ENCODE measurements at regions not wholly inside any gene's neighbourhood (a gene's known extent, or its start where the extent isn't known, plus 50 kb on each side); places are given as distances from the start of the nearest gene placed in this dataset.

DNA sequence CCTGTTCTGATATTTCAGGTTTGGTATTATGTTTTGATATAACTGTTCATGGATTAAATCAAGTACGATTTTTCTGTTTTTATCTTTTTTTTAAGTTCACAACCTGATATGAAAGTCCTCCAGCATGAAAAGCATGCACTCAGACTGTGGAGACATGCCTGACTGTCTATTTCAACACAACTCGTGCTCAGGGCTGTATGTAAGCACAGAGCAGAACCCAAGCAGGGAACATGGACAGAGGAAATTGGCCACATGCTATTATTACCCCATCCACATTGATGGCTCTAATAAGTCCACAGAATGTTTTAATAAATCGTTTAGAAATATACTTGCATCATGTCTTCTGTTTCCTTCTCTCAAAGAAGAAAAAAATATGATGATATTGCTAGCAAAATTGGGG is 730.4 kb downstream of the C6orf118 start:
- no peak overlapping the region for H3K27ac ChIP-seq (ENCODE audit: low read length)
- H3K9ac ChIP-seq (ENCODE audit: low read length in 2 of 2), result no peak overlapping the region
- peaks cover 0 to 4% of the 10 kb centered on the region in 2 donors for H3K9me3 ChIP-seq (ENCODE audit: control insufficient read depth in 2 of 2, low read length in 2 of 2)
- no peaks in the 10 kb centered on the region for H3K27me3 ChIP-seq (ENCODE audit: control insufficient read depth in 1 of 2, insufficient read depth in 2 of 2, low read length in 2 of 2)
- no peaks in the 10 kb centered on the region for H3K36me3 ChIP-seq (ENCODE audit: control insufficient read depth in 2 of 2, insufficient read depth in 2 of 2, low read length in 2 of 2)
- no peak overlapping the region for H3K4me3 ChIP-seq (ENCODE audit: low read length in 2 of 2)
- H3K4me1 ChIP-seq (ENCODE audit: control insufficient read depth, insufficient read depth, low read length), result no peaks in the 10 kb centered on the region

DNA sequence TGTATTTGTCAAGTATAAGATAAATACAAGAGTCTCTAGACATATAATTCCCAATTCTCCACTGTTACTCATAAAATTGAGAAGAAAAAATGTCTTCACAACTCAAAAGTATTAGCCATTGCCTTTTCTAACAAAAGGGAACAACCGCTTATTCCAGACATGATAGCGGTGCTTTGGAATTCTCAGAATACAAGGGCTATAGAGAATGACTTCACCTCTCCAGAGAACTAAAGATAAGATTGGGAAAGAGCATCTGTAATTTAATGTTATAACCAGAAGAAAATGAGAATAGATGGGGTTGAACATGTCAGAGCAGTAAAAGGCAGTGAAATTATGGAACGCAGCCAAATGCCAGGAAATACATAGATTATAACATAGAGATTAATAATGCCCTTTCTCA is 730.8 kb downstream of the C6orf118 start:
- peaks cover 0 to 4% of the 10 kb centered on the region in 2 donors for H3K9me3 ChIP-seq (ENCODE audit: control insufficient read depth in 2 of 2, low read length in 2 of 2)
- H3K4me3 ChIP-seq (ENCODE audit: low read length in 2 of 2), result no peak overlapping the region
- H3K9ac ChIP-seq (ENCODE audit: low read length in 2 of 2), result no peak overlapping the region
- H3K27ac ChIP-seq (ENCODE audit: low read length), result no peak overlapping the region
- no peaks in the 10 kb centered on the region for H3K27me3 ChIP-seq (ENCODE audit: control insufficient read depth in 1 of 2, insufficient read depth in 2 of 2, low read length in 2 of 2)
- H3K36me3 ChIP-seq (ENCODE audit: control insufficient read depth in 2 of 2, insufficient read depth in 2 of 2, low read length in 2 of 2), result no peaks in the 10 kb centered on the region
- H3K4me1 ChIP-seq (ENCODE audit: control insufficient read depth, insufficient read depth, low read length), result no peaks in the 10 kb centered on the region

DNA sequence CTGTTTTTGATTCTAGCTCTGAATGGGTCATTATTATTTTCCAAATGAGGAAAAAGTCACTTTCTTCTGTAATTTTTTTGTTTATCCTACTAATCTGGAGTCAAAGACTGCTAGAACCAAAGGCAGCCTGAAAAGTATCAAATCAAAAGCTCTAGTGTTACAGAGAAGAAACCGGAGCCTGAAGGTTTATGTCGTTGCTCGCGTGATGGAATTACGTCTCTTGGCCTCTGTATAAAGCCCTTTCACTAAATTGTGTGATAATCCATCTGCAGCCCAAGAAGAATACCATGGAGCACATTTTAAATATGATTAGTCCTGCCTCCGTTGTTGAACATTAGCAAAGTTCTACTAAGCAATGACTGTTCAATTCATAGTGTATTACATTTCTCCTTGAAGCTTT is 738.6 kb downstream of the C6orf118 start:
- H3K27me3 ChIP-seq (ENCODE audit: control insufficient read depth in 1 of 2, insufficient read depth in 2 of 2, low read length in 2 of 2), result no peaks in the 10 kb centered on the region
- no peak overlapping the region for H3K9ac ChIP-seq (ENCODE audit: low read length in 2 of 2)
- no peaks in the 10 kb centered on the region for H3K9me3 ChIP-seq (ENCODE audit: control insufficient read depth in 2 of 2, low read length in 2 of 2)
- H3K27ac ChIP-seq (ENCODE audit: low read length), result no peak overlapping the region
- no peaks in the 10 kb centered on the region for H3K36me3 ChIP-seq (ENCODE audit: control insufficient read depth in 2 of 2, insufficient read depth in 2 of 2, low read length in 2 of 2)
- no peaks in the 10 kb centered on the region for H3K4me1 ChIP-seq (ENCODE audit: control insufficient read depth, insufficient read depth, low read length)
- H3K4me3 ChIP-seq (ENCODE audit: low read length in 2 of 2), result no peak overlapping the region

DNA sequence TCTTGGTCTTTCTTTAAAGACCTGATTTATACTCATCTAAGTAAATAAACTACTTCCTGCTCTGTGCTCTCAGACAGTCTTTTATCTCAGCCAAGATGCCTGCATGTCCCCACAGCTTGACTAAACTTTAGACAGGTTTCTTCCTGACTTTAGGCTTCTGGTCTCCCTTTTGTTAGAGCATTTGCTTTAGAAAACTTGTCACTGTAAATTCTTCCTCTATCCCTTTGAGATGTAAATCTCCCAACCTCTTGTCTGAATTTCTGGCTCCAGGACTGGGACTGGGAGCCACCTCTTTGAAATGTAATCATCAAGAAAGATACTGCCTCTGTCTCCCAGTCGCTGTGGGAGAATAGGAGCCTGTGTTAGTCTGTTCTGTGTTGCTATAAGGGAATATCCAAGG is 739.9 kb downstream of the C6orf118 start:
- Histone ChIP-seq H3K27me3 (ENCODE audit: control insufficient read depth in 1 of 2, insufficient read depth in 2 of 2, low read length in 2 of 2) (no peaks in the 10 kb centered on the region), H3K27ac (ENCODE audit: low read length) (no peak overlapping the region), H3K36me3 (ENCODE audit: control insufficient read depth in 2 of 2, insufficient read depth in 2 of 2, low read length in 2 of 2) (no peaks in the 10 kb centered on the region), H3K9me3 (ENCODE audit: control insufficient read depth in 2 of 2, low read length in 2 of 2) (no peaks in the 10 kb centered on the region), H3K4me3 (ENCODE audit: low read length in 2 of 2) (no peak overlapping the region), H3K9ac (ENCODE audit: low read length in 2 of 2) (no peak overlapping the region), H3K4me1 (ENCODE audit: control insufficient read depth, insufficient read depth, low read length) (no peaks in the 10 kb centered on the region)

DNA sequence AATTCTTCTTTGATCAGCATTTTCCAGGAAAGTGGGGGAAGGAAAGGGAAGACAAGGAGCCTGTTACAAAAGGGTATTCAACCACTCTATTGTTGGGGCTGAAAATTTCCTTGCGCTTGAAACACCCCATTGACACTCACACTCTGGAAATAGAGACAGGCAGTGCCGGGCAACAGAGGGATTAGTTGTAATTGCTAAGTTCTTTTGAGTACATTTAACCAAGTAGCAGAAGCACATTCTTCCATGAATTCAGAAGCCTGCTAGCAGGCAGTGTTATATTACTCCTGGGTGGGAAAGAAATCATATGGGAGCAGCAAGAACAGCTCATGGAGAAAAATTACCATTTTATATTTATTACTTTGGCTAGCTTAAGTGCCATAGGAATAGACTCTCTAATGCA is 745.5 kb downstream of the C6orf118 start:
- no peaks in the 10 kb centered on the region for H3K4me1 ChIP-seq (ENCODE audit: control insufficient read depth, insufficient read depth, low read length)
- no peaks in the 10 kb centered on the region for H3K27me3 ChIP-seq (ENCODE audit: control insufficient read depth in 1 of 2, insufficient read depth in 2 of 2, low read length in 2 of 2)
- H3K9ac ChIP-seq (ENCODE audit: low read length in 2 of 2), result no peak overlapping the region
- no peak overlapping the region for H3K27ac ChIP-seq (ENCODE audit: low read length)
- no peaks in the 10 kb centered on the region for H3K9me3 ChIP-seq (ENCODE audit: control insufficient read depth in 2 of 2, low read length in 2 of 2)
- no peaks in the 10 kb centered on the region for H3K36me3 ChIP-seq (ENCODE audit: control insufficient read depth in 2 of 2, insufficient read depth in 2 of 2, low read length in 2 of 2)
- no peak overlapping the region for H3K4me3 ChIP-seq (ENCODE audit: low read length in 2 of 2)

DNA sequence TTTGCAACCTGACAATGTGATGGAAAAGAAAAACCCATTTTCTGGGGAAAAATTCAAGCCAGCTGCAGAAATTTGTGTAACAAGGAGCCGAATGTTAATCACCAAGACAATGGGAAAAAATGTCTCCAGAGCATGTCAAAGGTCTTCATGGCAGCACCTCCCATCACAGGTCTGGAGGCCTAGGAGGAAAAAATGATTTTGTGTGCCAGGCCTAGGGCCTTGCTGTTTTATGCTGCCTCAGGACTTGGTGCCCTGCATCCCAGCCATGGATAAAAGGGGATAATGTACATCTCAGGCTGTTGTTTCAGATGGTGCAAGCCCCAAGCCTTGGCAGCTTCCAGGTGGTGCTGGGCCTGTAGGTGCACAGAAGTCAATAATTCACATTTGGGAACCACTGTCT is 747.7 kb downstream of the C6orf118 start:
- Histone ChIP-seq H3K4me1 (ENCODE audit: control insufficient read depth, insufficient read depth, low read length) (no peaks in the 10 kb centered on the region), H3K27ac (ENCODE audit: low read length) (no peak overlapping the region), H3K36me3 (ENCODE audit: control insufficient read depth in 2 of 2, insufficient read depth in 2 of 2, low read length in 2 of 2) (no peaks in the 10 kb centered on the region), H3K27me3 (ENCODE audit: control insufficient read depth in 1 of 2, insufficient read depth in 2 of 2, low read length in 2 of 2) (no peaks in the 10 kb centered on the region), H3K9ac (ENCODE audit: low read length in 2 of 2) (no peak overlapping the region), H3K9me3 (ENCODE audit: control insufficient read depth in 2 of 2, low read length in 2 of 2) (no peaks in the 10 kb centered on the region), H3K4me3 (ENCODE audit: low read length in 2 of 2) (no peak overlapping the region)

DNA sequence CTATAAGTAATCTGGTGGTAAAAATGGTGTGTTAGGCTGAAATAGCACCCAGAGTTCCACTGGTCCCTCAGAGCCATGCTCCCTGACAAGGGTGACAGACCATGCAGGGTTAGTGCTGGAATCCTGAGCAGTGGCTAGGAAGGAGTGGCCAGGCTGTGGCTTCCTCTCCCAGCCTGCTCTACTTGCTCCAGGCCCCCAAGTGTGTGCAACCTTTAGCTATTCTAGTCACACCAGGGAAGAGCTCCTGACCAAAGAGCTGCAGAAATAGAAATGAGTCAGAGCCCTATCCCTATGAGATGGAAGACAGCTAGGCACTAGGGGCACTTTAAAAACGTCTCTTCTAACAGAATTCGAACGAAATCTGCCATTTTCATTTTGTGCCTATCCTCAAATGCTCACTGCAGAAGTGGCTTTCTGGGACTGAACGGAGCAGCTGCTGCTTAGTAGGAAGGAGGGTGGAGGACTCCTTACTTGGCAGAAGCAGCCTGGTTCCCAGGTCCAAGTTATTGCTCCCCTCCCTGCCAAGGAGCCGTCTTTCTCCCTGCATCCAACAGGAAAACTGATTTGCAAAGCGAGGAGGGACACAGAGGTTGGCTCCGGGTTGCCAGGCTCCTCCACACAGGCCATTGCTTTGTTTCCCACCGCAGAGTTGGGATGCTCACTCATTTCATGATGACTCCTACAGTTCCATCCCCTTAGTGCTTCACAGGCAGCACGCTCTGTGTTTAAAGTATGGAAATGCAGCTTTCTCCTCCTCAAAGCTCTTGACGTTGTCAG is 754.5 kb downstream of the C6orf118 start:
- Histone ChIP-seq H3K27me3 (ENCODE audit: control insufficient read depth in 1 of 2, insufficient read depth in 2 of 2, low read length in 2 of 2) (no peaks in the 10 kb centered on the region), H3K4me1 (ENCODE audit: control insufficient read depth, insufficient read depth, low read length) (no peaks in the 10 kb centered on the region), H3K27ac (ENCODE audit: low read length) (no peak overlapping the region), H3K4me3 (ENCODE audit: low read length in 2 of 2) (no peak overlapping the region), H3K9ac (ENCODE audit: low read length in 2 of 2) (no peak overlapping the region), H3K36me3 (ENCODE audit: control insufficient read depth in 2 of 2, insufficient read depth in 2 of 2, low read length in 2 of 2) (no peaks in the 10 kb centered on the region), H3K9me3 (ENCODE audit: control insufficient read depth in 2 of 2, low read length in 2 of 2) (no peaks in the 10 kb centered on the region)

DNA sequence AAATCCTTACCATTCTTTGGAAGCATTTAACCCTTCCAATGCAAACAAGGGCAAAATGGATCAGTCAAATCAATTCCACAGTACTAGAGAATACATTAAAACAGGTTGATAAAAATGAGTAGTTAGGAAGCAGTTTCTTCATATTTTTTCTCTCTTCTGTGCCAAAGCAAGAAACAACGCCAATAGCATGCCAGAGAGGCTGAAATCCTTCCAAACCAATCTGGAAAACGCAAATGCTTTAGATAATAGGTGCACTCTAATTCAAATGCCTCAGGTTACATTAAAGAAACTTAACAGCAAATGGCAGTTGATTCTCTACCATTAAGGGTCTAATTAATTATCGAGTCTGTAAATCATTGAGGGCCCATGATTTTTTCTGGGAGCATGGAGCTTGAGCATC is 755.2 kb downstream of the C6orf118 start:
- no peak overlapping the region for H3K4me3 ChIP-seq (ENCODE audit: low read length in 2 of 2)
- H3K4me1 ChIP-seq (ENCODE audit: control insufficient read depth, insufficient read depth, low read length), result no peaks in the 10 kb centered on the region
- H3K9ac ChIP-seq (ENCODE audit: low read length in 2 of 2), result no peak overlapping the region
- no peaks in the 10 kb centered on the region for H3K27me3 ChIP-seq (ENCODE audit: control insufficient read depth in 1 of 2, insufficient read depth in 2 of 2, low read length in 2 of 2)
- H3K27ac ChIP-seq (ENCODE audit: low read length), result no peak overlapping the region
- no peaks in the 10 kb centered on the region for H3K9me3 ChIP-seq (ENCODE audit: control insufficient read depth in 2 of 2, low read length in 2 of 2)
- H3K36me3 ChIP-seq (ENCODE audit: control insufficient read depth in 2 of 2, insufficient read depth in 2 of 2, low read length in 2 of 2), result no peaks in the 10 kb centered on the region

DNA sequence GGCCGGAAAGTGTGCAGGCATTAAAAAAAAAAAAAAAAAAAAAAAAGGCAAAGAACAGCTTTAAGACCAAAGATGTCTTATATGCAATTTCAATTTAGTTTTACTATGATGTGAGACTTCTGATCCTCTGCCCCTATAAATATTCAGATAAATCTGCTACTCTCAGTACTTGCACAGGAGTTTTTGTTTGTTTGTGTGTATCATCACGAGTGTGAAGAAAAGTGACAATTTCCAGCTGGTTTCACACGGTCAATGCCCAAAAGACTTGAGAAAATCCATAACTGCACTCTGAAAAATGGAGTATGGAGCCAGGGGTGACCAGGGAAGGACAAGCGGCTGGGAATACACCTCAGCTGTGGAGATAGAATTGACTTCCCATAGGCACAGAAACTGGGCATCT is 757.7 kb downstream of the C6orf118 start:
- Histone ChIP-seq H3K4me3 (ENCODE audit: low read length in 2 of 2) (no peak overlapping the region), H3K4me1 (ENCODE audit: control insufficient read depth, insufficient read depth, low read length) (no peaks in the 10 kb centered on the region), H3K27ac (ENCODE audit: low read length) (no peak overlapping the region), H3K27me3 (ENCODE audit: control insufficient read depth in 1 of 2, insufficient read depth in 2 of 2, low read length in 2 of 2) (no peaks in the 10 kb centered on the region), H3K9me3 (ENCODE audit: control insufficient read depth in 2 of 2, low read length in 2 of 2) (no peaks in the 10 kb centered on the region), H3K9ac (ENCODE audit: low read length in 2 of 2) (no peak overlapping the region), H3K36me3 (ENCODE audit: control insufficient read depth in 2 of 2, insufficient read depth in 2 of 2, low read length in 2 of 2) (no peaks in the 10 kb centered on the region)

DNA sequence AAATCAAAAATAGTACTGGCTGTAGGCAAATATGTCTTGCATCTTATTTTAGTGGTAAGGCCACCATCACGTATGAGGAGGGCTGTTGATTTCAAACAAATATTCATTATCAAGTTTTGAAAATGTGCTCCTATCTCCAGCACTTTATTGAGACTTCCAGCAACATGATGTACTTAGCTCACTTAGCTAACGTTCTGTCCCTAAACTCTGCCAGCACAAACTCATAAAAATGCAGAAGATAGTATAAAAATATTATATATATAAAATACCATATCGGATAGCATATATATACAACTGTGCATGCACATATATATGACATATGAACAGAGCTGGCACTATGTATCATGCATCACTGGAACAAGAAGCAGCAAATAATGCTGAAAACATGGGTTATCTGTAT is 762.3 kb downstream of the C6orf118 start:
- Histone ChIP-seq H3K4me3 (ENCODE audit: low read length in 2 of 2) (no peak overlapping the region), H3K36me3 (ENCODE audit: control insufficient read depth in 2 of 2, insufficient read depth in 2 of 2, low read length in 2 of 2) (no peaks in the 10 kb centered on the region), H3K4me1 (ENCODE audit: control insufficient read depth, insufficient read depth, low read length) (no peaks in the 10 kb centered on the region), H3K27me3 (ENCODE audit: control insufficient read depth in 1 of 2, insufficient read depth in 2 of 2, low read length in 2 of 2) (no peaks in the 10 kb centered on the region), H3K9ac (ENCODE audit: low read length in 2 of 2) (no peak overlapping the region), H3K27ac (ENCODE audit: low read length) (no peak overlapping the region), H3K9me3 (ENCODE audit: control insufficient read depth in 2 of 2, low read length in 2 of 2) (peaks cover 0 to 2% of the 10 kb centered on the region in 2 donors)

DNA sequence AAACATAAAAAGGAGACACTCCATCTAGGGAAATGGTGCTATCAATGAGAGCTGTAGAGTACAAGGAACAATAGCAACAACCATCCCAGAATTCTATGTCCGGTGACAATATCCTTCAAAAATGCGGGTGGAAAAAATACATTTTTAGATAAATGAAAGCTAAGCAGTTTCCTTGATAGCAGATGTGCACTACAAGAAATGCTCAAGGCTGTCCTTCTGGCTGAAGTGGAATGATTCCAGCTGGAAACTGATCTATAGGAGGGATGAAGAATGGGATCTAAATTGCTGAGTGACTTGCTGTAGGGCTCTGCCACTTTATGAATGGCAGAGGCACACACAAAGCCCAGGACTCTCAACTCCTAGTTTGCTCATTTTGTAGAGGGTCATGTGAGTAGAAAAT is 763.1 kb downstream of the C6orf118 start:
- H3K27ac ChIP-seq (ENCODE audit: low read length), result no peak overlapping the region
- no peaks in the 10 kb centered on the region for H3K27me3 ChIP-seq (ENCODE audit: control insufficient read depth in 1 of 2, insufficient read depth in 2 of 2, low read length in 2 of 2)
- H3K9ac ChIP-seq (ENCODE audit: low read length in 2 of 2), result no peak overlapping the region
- H3K4me3 ChIP-seq (ENCODE audit: low read length in 2 of 2), result no peak overlapping the region
- H3K36me3 ChIP-seq (ENCODE audit: control insufficient read depth in 2 of 2, insufficient read depth in 2 of 2, low read length in 2 of 2), result no peaks in the 10 kb centered on the region
- no peaks in the 10 kb centered on the region for H3K4me1 ChIP-seq (ENCODE audit: control insufficient read depth, insufficient read depth, low read length)
- H3K9me3 ChIP-seq (ENCODE audit: control insufficient read depth in 2 of 2, low read length in 2 of 2), result peaks cover 0 to 2% of the 10 kb centered on the region in 2 donors

Measured in stomach smooth muscle (tissue), 2 donors.